ENCODE measurements at regions not wholly inside any gene's neighbourhood (a gene's known extent, or its start where the extent isn't known, plus 50 kb on each side); places are given as distances from the start of the nearest gene placed in this dataset.

DNA sequence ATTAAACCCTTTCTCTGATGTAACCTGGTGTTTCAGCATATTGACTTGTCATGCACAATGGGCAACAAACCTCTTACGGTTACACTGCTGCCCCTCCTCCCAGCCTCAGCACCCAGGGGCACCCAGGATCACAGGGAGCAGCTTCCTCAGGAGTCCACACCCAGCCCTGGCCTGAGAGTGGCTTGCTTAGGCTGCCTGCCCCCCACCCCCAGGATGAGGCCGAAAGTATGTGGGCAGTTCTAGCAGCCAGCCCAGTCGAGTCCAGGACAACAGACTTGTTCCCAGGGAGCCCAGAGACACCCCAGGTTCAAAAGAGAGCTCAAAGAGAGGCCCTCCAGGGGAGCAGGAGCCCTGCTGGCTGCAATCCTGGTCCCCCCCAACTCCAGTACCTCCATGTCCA, 108.1 kb upstream of the THY1 start:
- TF ChIP-seq POLR2A (IDR thresholded peaks at IDR 0.05; ENCODE audit: low read length) = no peak
- no peak for TF ChIP-seq GATA1 (IDR thresholded peaks at IDR 0.05; ENCODE audit: low read depth, low read length)

Measured in erythroblast (primary cell).